IMR-90 (cell line): ENCODE measurements at regions not wholly inside any gene's neighbourhood (a gene's known extent, or its start where the extent isn't known, plus 50 kb on each side); places are given as distances from the start of the nearest gene placed in this dataset.
A peak's percentile ranks its signal among the peaks of the same experiment; 100 is the strongest.

Experiments
- ATAC-seq: fragments of 200-7000 bp; cut with Tn5 transposase; 2 replicates; pipeline ENCODE4 v1.9.1; 2020; ENCODE audit warnings: low read depth, mild to moderate bottlenecking, moderate library complexity
- BruUV-seq: library from RNA; stranded (reverse); fragments of 400-500 nt; replicated peaks from 2 replicates; lab custom pipeline; 2021; lab: Mats Ljungman, UMichigan
- CTCF ChIA-PET: fragments of 300-600 bp; formaldehyde crosslinking; extraction: SDS; loops from one replicate; lab custom pipeline; 2021; ENCODE audit warnings: antibody characterized with exemption; lab: Yijun Ruan, JAX
- POLR2A ChIA-PET: fragments of 300-600 bp; sonication (Branson Sonifier 250); formaldehyde crosslinking; loops from one replicate; lab custom pipeline; 2022; ENCODE audit warnings: antibody characterized with exemption; ENCODE audit not compliant: unreplicated experiment; lab: Charles Lee
- DNase-seq: peaks from one replicate; pipeline ENCODE4 v3.0.0; 2013
- H2AFZ ChIP-seq: replicated peaks from 2 replicates; pipeline ENCODE3; 2013; ENCODE audit warnings: low read length, mild to moderate bottlenecking; ENCODE audit not compliant: poor library complexity
- H2AK5ac ChIP-seq: 2 replicates; pipeline ENCODE4 v1.6.1; 2013; ENCODE audit warnings: low read depth, low read length, inconsistent platforms
- H2AK9ac ChIP-seq: replicated peaks from 2 replicates; pipeline ENCODE3; 2013; ENCODE audit warnings: mild to moderate bottlenecking, low read depth, low read length, moderate library complexity; ENCODE audit not compliant: poor library complexity
- H2BK120ac ChIP-seq: 2 replicates; pipeline ENCODE4 v1.6.1; 2013; ENCODE audit warnings: low read depth, low read length, inconsistent platforms
- H2BK15ac ChIP-seq: 3 replicates; pipeline ENCODE4 v1.6.1; 2013; ENCODE audit warnings: low read depth, low read length, inconsistent platforms
- H2BK20ac ChIP-seq: 2 replicates; pipeline ENCODE4 v1.6.1; 2013; ENCODE audit warnings: low read depth, mild to moderate bottlenecking, inconsistent platforms, low read length, moderate library complexity
- H2BK5ac ChIP-seq: 2 replicates; pipeline ENCODE4 v1.6.1; 2013; ENCODE audit warnings: mild to moderate bottlenecking, low read depth, low read length, inconsistent platforms; ENCODE audit not compliant: poor library complexity, severe bottlenecking
- H3K14ac ChIP-seq: replicated peaks from 2 replicates; pipeline ENCODE4 v1.6.1; 2013; ENCODE audit warnings: low read depth, low read length, inconsistent platforms
- H3K18ac ChIP-seq: 2 replicates; pipeline ENCODE4 v1.6.1; 2013; ENCODE audit warnings: low read depth, low read length, control low read depth
- H3K23ac ChIP-seq: 2 replicates; pipeline ENCODE4 v1.6.1; 2013; ENCODE audit warnings: low read depth, low read length, inconsistent platforms
- H3K27ac ChIP-seq: 2 replicates; pipeline ENCODE4 v1.5.1; 2013; ENCODE audit warnings: mild to moderate bottlenecking, control low read depth, low read length; ENCODE audit not compliant: insufficient read depth
- H3K27me3 ChIP-seq: 2 replicates; pipeline ENCODE4 v1.6.1; 2013; ENCODE audit warnings: low read length; ENCODE audit not compliant: control insufficient read depth, insufficient read depth
- H3K36me3 ChIP-seq: 2 replicates; pipeline ENCODE4 v1.6.1; 2013; ENCODE audit warnings: low read length, mixed read lengths; ENCODE audit not compliant: control insufficient read depth, insufficient read depth
- H3K4ac ChIP-seq: 2 replicates; pipeline ENCODE4 v1.6.1; 2013; ENCODE audit warnings: low read depth, low read length, inconsistent platforms
- H3K4me1 ChIP-seq: 2 replicates; pipeline ENCODE4 v1.6.1; 2013; ENCODE audit warnings: low read length, mixed read lengths; ENCODE audit not compliant: control insufficient read depth, insufficient read depth
- H3K4me2 ChIP-seq: 2 replicates; pipeline ENCODE4 v1.6.1; 2013; ENCODE audit warnings: low read depth, mild to moderate bottlenecking, control low read depth, low read length, moderate library complexity
- H3K4me3 ChIP-seq: 2 replicates; pipeline ENCODE4 v1.5.1; 2013; ENCODE audit warnings: low read depth, mild to moderate bottlenecking, control low read depth, low read length, moderate library complexity; ENCODE audit not compliant: insufficient read depth
- H3K56ac ChIP-seq: 2 replicates; pipeline ENCODE4 v1.6.1; 2013; ENCODE audit warnings: low read length, inconsistent platforms; ENCODE audit not compliant: insufficient read depth; ENCODE audit errors: extremely low read depth
- H3K79me1 ChIP-seq, 2 experiments: 2 replicates each; pipeline ENCODE4 v1.6.1; 2013; ENCODE audit warnings: low read length in 2 of 2, inconsistent platforms in 1 of 2, low read depth in 1 of 2
- H3K9ac ChIP-seq: 2 replicates; pipeline ENCODE4 v1.6.1; 2013; ENCODE audit warnings: low read depth, low read length, control low read depth
- H3K9me1 ChIP-seq: 2 replicates; pipeline ENCODE4 v1.6.1; 2013; ENCODE audit warnings: low read length, inconsistent platforms; ENCODE audit not compliant: insufficient read depth
- H3K9me3 ChIP-seq: 2 replicates; pipeline ENCODE4 v1.6.1; 2013; ENCODE audit warnings: low read length; ENCODE audit not compliant: control insufficient read depth, insufficient read depth
- H4K20me1 ChIP-seq: 2 replicates; pipeline ENCODE4 v1.6.1; 2013; ENCODE audit warnings: low read length, inconsistent platforms; ENCODE audit not compliant: insufficient read depth
- H4K5ac ChIP-seq: 2 replicates; pipeline ENCODE4 v1.6.1; 2013; ENCODE audit warnings: mild to moderate bottlenecking, low read depth, low read length, control low read depth
- H4K8ac ChIP-seq, 2 experiments: 2 replicates each; pipeline ENCODE4 v1.6.1; 2013; ENCODE audit warnings: low read depth in 2 of 2, low read length in 2 of 2, control low read depth in 1 of 2, inconsistent platforms in 1 of 2
- H4K91ac ChIP-seq: 2 replicates; pipeline ENCODE4 v1.6.1; 2013; ENCODE audit warnings: low read depth, low read length, inconsistent platforms; ENCODE audit not compliant: insufficient read depth
- CEBPB ChIP-seq: IDR thresholded peaks from 2 replicates; pipeline ENCODE4 v1.6.1; 2012; ENCODE audit warnings: low read depth, low read length, improper control_type of control experiment
- POLR2A ChIP-seq: IDR thresholded peaks from 2 replicates; pipeline ENCODE4 v1.6.1; 2012; ENCODE audit warnings: mild to moderate bottlenecking, low read depth, low read length
- RCOR1 ChIP-seq: IDR thresholded peaks from 2 replicates; pipeline ENCODE4 v1.6.1; 2012; ENCODE audit warnings: mild to moderate bottlenecking, low read length, improper control_type of control experiment; ENCODE audit not compliant: insufficient replicate concordance
- WGBS, 2 experiments: methylation state at CpG; one replicate each; pipeline versions ENCODE4 v1.1.5 to v1.1.7; 2013; ENCODE audit warnings: missing lambda C conversion rate in 2 of 2; ENCODE audit not compliant: insufficient read length in 1 of 2; ENCODE audit errors: extremely low coverage in 2 of 2; 5-methylcytosine and 5-hydroxymethylcytosine counted together
- dilution Hi-C: fragments of 300-500 bp; cut with HindIII; formaldehyde crosslinking; loops from one replicate; pipeline ENCODE4 v1.14.3; 2018; ENCODE audit warnings: low sequenced_read_pairs; ENCODE audit not compliant: unreplicated experiment
- in situ Hi-C: fragments of 300-500 bp; cut with MboI; formaldehyde crosslinking; loops from 3 replicates; pipeline ENCODE4 v1.14.3; 2019; ENCODE audit warnings: low sequenced_read_pairs, inconsistent platforms, mixed read lengths
- intact Hi-C: fragments of 100-400 bp; cut with micrococcal nuclease; formaldehyde crosslinking; loops from 2 replicates; pipeline ENCODE4 v1.10.0; 2022

- no TSS peak for BruUV-seq
- no peak for ATAC-seq
- intact Hi-C loops, result no loop called here
- no peak overlapping the region for H2BK120ac ChIP-seq
- dilution Hi-C loops, result no loop called here
- no peak overlapping the region for H4K91ac ChIP-seq
- no peaks in the 10 kb centered on the region for H4K20me1 ChIP-seq
- no peak overlapping the region for H4K8ac ChIP-seq
- ChIA-PET CTCF (no interaction called here), POLR2A (no interaction called here)
- H3K14ac ChIP-seq, result no peak overlapping the region
- H2AFZ ChIP-seq, result no peak overlapping the region
- no peak overlapping the region for H3K4me2 ChIP-seq
- H3K9me3 ChIP-seq, result no peaks in the 10 kb centered on the region
- no peak overlapping the region for H3K23ac ChIP-seq
- H3K79me1 ChIP-seq, result no peaks in the 10 kb centered on the region
- DNase-seq, result no peak
- no peak overlapping the region for H3K56ac ChIP-seq
- no peaks in the 10 kb centered on the region for H3K9me1 ChIP-seq
- WGBS, 2 experiments, result 80% methylated on average over 2 of the region's 6 CpGs; no CpG with 5 or more reads in 1 of the 2 experiments
- H2BK20ac ChIP-seq, result no peak overlapping the region
- H2BK5ac ChIP-seq, result no peak overlapping the region
- TF ChIP-seq RCOR1 (no peak), POLR2A (no peak), CEBPB (0 out of 2 replicates have a peak, but pooled peaks have one; percentile 28)
- H2AK5ac ChIP-seq, result no peak overlapping the region
- H3K4me3 ChIP-seq, result no peak overlapping the region
- H3K36me3 ChIP-seq, result no peaks in the 10 kb centered on the region
- H2BK15ac ChIP-seq, result no peak overlapping the region
- in situ Hi-C loops, result no loop called here
- no peak overlapping the region for H3K9ac ChIP-seq
- no peaks in the 10 kb centered on the region for H3K27me3 ChIP-seq
- H3K27ac ChIP-seq, result no peak overlapping the region
- H2AK9ac ChIP-seq, result no peak overlapping the region
- H3K4me1 ChIP-seq, result no peaks in the 10 kb centered on the region
- no peak overlapping the region for H4K5ac ChIP-seq
- H3K18ac ChIP-seq, result no peak overlapping the region
- no peak overlapping the region for H3K4ac ChIP-seq
Measured at GRCh38 chr2:239895669-239896068, 129.5 kb downstream of the NDUFA10 start.
